GDM1 (cell line): ENCODE measurements at regions not wholly inside any gene's neighbourhood (a gene's known extent, or its start where the extent isn't known, plus 50 kb on each side); places are given as distances from the start of the nearest gene placed in this dataset.
"Not testable (repeated sequence)": the region's sequence is repeated elsewhere in the genome, so short reads cannot be mapped to it uniquely, and the experiment has no call there.

Experiments
- DNase-seq: peaks from one replicate; lab custom pipeline; 2025; lab: John Stamatoyannopoulos, UW

GRCh38 chr3:67064105-67064504, 66.0 kb downstream of the KBTBD8 start:
- no peak for DNase-seq

- DNase-seq, result no peak
These were observed 69.1 kb downstream of the KBTBD8 start for GRCh38 chr3:67067251-67067650.

- DNase-seq, result not testable (repeated sequence)
These were observed 74.5 kb downstream of the KBTBD8 start for GRCh38 chr3:67072640-67073039.

- no peak for DNase-seq
These were observed 75.7 kb downstream of the KBTBD8 start for GRCh38 chr3:67073812-67074211.

GRCh38 chr3:67075295-67075694, 77.2 kb downstream of the KBTBD8 start:
- DNase-seq, result no peak

GRCh38 chr3:67076607-67077006, 78.5 kb downstream of the KBTBD8 start:
- no peak for DNase-seq

GRCh38 chr3:67077656-67078055, 79.5 kb downstream of the KBTBD8 start:
- no peak for DNase-seq

GRCh38 chr3:67082533-67083024, 84.5 kb downstream of the KBTBD8 start:
- DNase-seq, result no peak

- peak; percentile 29 for DNase-seq
These were observed 85.2 kb downstream of the KBTBD8 start for GRCh38 chr3:67083277-67083676.

- no peak for DNase-seq
These were observed 89.7 kb downstream of the KBTBD8 start for GRCh38 chr3:67087788-67088187.

- DNase-seq, result no peak
These were observed 92.4 kb downstream of the KBTBD8 start for GRCh38 chr3:67090474-67090873.

- DNase-seq, result no peak
These were observed 95.2 kb downstream of the KBTBD8 start for GRCh38 chr3:67093305-67093704.

- DNase-seq, result no peak
These were observed 96.1 kb downstream of the KBTBD8 start for GRCh38 chr3:67094167-67094566.

GRCh38 chr3:67094774-67095173, 96.7 kb downstream of the KBTBD8 start:
- DNase-seq, result no peak

GRCh38 chr3:67104388-67104787, 106.3 kb downstream of the KBTBD8 start:
- no peak for DNase-seq

- DNase-seq, result no peak
These were observed 108.8 kb downstream of the KBTBD8 start for GRCh38 chr3:67106874-67107273.

- DNase-seq, result no peak
These were observed 111.6 kb downstream of the KBTBD8 start for GRCh38 chr3:67109651-67110204.

GRCh38 chr3:67113802-67114407, 115.8 kb downstream of the KBTBD8 start:
- peak; percentile 52 for DNase-seq

- DNase-seq, result no peak
These were observed 120.0 kb downstream of the KBTBD8 start for GRCh38 chr3:67118122-67118521.

- no peak for DNase-seq
These were observed 120.5 kb downstream of the KBTBD8 start for GRCh38 chr3:67118635-67119034.

GRCh38 chr3:67123914-67124313, 125.8 kb downstream of the KBTBD8 start:
- no peak for DNase-seq

- no peak for DNase-seq
These were observed 129.1 kb downstream of the KBTBD8 start for GRCh38 chr3:67127254-67127653.

- DNase-seq, result no peak
These were observed 144.3 kb downstream of the KBTBD8 start for GRCh38 chr3:67142432-67142831.

GRCh38 chr3:67145738-67146137, 147.6 kb downstream of the KBTBD8 start:
- DNase-seq, result no peak
